SJSA1 (cell line): ENCODE measurements at regions not wholly inside any gene's neighbourhood (a gene's known extent, or its start where the extent isn't known, plus 50 kb on each side); places are given as distances from the start of the nearest gene placed in this dataset.

Experiments used
- DNase-seq, 2 experiments: peaks; one replicate each; pipeline ENCODE4 v3.0.0-alpha.2; 2015 to 2020; ENCODE audit warnings: low spot score in 2 of 2, low read depth in 1 of 2
- H3K27ac ChIP-seq: fragments of 250-450 bp; sonication (Bioruptor Pico); 2 replicates; pipeline ENCODE4 v1.5.1; 2020; ENCODE audit warnings: mild to moderate bottlenecking, moderate library complexity
- H3K27me3 ChIP-seq: fragments of 250-450 bp; sonication (Bioruptor Pico); replicated peaks from 2 replicates; pipeline ENCODE4 v1.5.1; 2020; ENCODE audit warnings: mild to moderate bottlenecking, moderate library complexity
- H3K36me3 ChIP-seq: fragments of 250-450 bp; sonication (Bioruptor Pico); 2 replicates; pipeline ENCODE4 v1.5.1; 2020; ENCODE audit warnings: mild to moderate bottlenecking
- H3K4me1 ChIP-seq: fragments of 250-450 bp; sonication (Bioruptor Pico); replicated peaks from 2 replicates; pipeline ENCODE4 v1.6.1; 2021; ENCODE audit warnings: mild to moderate bottlenecking
- H3K4me3 ChIP-seq: fragments of 250-450 bp; sonication (Bioruptor Pico); 2 replicates; pipeline ENCODE4 v1.5.1; 2020; ENCODE audit warnings: mild to moderate bottlenecking
- H3K9me3 ChIP-seq: fragments of 250-450 bp; sonication (Bioruptor Pico); replicated peaks from 2 replicates; pipeline ENCODE4 v1.5.1; 2020; ENCODE audit warnings: mild to moderate bottlenecking

DNA sequence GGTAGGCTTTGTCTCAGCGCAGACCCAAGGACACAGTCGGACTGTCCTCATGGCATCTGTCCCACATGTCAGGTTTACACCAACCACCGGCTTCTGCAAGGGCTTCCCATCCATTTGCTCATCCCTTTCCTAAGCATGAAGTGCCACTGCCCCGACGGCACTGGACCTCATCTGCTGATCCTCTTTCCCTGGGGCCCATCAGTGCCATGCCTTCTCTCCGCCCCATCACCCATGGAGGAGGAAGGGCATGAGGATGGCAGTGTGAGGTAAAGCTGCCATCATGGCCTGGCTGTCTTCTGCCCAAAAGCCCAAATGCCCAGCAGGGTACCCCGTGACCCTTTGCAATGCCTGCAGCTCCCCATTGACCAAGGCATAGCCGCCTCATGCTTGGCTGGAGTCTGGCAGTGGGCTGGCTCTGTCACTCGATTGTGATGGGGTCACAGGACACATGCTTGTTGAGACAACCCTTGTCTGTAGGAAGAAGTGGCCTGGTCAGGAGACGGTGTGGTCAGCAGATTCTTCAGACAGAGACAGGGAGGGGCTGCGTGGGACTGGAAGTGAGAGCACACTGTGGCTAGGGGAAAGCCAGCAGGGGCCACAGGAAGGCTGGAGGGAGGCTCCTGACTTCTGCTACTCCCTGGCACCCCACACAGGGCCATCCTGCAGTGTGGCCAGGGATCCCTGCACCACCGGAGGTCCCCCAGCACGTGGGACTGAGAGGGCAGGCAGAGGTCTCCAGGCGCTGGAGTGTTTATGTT lies 493.7 kb upstream of the HS6ST1 start:
- H3K27me3 ChIP-seq = peaks cover 4% of the 10 kb centered on the region; the same call in 1 of the 2 replicates
- H3K9me3 ChIP-seq = no peaks in the 10 kb centered on the region
- no peak for DNase-seq
- no peaks in the 10 kb centered on the region for H3K36me3 ChIP-seq
- no peak overlapping the region for H3K4me3 ChIP-seq
- no peak overlapping the region for H3K27ac ChIP-seq
- H3K4me1 ChIP-seq = no peaks in the 10 kb centered on the region

DNA sequence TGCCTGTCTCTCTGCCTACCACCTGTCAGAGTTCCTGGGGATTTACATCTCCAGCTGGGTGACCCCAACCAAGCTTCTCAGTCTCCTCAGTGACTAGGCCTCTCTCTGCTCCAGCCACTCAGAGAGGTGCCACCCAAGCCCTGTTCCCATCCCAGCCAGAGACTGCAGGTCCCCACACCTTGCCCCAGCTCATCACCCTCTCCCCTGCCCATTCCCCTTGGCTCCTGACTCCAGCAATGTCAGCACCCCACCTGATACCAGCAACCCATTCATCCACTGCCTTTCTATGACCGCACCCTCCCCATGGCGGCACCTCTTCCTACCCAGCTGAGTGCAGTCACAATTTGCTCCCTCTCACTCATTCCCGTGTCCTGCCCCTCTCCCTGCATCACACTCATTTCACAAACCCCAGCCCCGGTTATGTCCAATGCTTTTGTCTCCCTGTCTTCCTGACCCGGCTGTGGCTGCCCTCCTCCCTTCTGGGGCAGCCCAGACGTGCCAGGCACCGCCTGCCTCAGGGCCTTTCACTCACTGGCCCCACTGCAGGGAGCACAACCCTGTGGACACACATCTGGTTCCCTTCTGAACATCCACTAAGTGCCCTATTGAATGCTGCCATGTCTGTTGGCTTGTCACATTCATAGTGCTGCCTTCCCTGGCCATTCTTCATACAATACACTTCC lies 494.8 kb upstream of the HS6ST1 start:
- no peak overlapping the region for H3K4me3 ChIP-seq
- H3K27ac ChIP-seq = no peak overlapping the region
- peaks cover 4% of the 10 kb centered on the region; the same call in 1 of the 2 replicates for H3K27me3 ChIP-seq
- H3K36me3 ChIP-seq = no peaks in the 10 kb centered on the region
- no peak for DNase-seq
- no peaks in the 10 kb centered on the region for H3K9me3 ChIP-seq
- no peaks in the 10 kb centered on the region for H3K4me1 ChIP-seq

DNA sequence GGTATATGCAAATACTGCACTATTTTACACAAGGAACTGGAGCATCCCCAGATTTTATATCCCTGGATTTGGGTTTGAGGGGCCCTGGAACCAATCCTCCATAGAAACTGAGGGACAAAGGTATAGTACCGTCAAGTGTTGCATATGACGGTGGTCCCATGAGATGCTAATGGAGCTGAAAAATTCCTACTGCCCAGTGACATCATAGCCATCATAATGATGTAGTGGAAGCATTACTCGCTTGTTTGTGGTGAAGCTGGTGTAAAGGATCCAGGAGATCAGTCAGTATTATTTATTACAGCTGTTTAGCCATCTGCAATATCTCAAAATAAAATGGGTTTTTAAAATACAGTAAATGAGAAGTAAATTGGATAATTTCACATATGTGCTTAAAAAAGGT lies 496.6 kb upstream of the HS6ST1 start:
- no peak for DNase-seq
- no peaks in the 10 kb centered on the region for H3K36me3 ChIP-seq
- H3K27me3 ChIP-seq = peaks cover 4% of the 10 kb centered on the region; the same call in 1 of the 2 replicates
- H3K4me1 ChIP-seq = no peaks in the 10 kb centered on the region
- H3K9me3 ChIP-seq = no peaks in the 10 kb centered on the region
- H3K4me3 ChIP-seq = no peak overlapping the region
- H3K27ac ChIP-seq = no peak overlapping the region

DNA sequence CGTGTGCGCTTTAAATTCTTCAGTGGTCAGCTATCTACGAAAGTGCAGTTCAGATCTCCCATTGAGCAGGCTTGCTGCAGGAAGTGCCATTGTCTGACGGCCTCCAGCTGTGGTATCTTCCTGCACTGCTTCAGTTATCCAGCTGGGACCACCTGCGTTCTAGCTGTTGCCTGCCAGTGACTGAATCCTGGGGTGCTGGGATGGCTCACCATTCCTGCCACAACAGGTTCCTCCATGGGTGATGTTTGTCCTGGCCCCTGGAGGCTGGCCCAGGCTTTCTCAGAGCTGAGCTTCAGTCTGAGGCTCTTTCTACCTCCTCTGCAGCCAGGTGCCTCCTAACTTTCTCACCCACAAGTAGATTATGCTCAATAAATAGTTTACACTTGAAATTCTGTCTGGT lies 498.5 kb upstream of the HS6ST1 start:
- no peak for DNase-seq
- Histone ChIP-seq H3K4me3 (no peak overlapping the region), H3K4me1 (no peaks in the 10 kb centered on the region), H3K27ac (no peak overlapping the region), H3K27me3 (peaks cover 4% of the 10 kb centered on the region; the same call in 1 of the 2 replicates), H3K9me3 (no peaks in the 10 kb centered on the region), H3K36me3 (no peaks in the 10 kb centered on the region)

DNA sequence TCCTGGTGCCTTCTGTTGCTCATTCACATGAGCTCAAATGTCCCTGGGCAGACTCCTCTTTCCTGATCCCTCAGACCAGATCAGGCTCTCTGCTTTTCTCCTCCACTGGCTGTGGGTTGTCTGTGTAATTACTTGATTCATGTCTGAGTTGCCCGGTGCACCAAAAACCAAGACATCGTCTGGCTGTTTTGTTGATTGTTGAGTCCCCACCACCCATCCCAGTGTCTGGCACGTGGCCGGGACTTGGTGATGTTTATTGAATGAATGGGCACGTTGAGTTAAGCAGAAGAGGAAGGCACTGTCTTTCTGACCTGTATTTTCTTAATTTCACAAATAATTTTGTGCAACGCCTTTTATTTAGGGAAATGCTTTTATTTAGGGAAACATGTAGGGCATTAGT lies 499.1 kb upstream of the HS6ST1 start:
- Histone ChIP-seq H3K9me3 (no peaks in the 10 kb centered on the region), H3K4me1 (no peaks in the 10 kb centered on the region), H3K27ac (no peak overlapping the region), H3K36me3 (no peaks in the 10 kb centered on the region), H3K27me3 (peaks cover 7% of the 10 kb centered on the region; the same call in 1 of the 2 replicates), H3K4me3 (no peak overlapping the region)
- DNase-seq = no peak

DNA sequence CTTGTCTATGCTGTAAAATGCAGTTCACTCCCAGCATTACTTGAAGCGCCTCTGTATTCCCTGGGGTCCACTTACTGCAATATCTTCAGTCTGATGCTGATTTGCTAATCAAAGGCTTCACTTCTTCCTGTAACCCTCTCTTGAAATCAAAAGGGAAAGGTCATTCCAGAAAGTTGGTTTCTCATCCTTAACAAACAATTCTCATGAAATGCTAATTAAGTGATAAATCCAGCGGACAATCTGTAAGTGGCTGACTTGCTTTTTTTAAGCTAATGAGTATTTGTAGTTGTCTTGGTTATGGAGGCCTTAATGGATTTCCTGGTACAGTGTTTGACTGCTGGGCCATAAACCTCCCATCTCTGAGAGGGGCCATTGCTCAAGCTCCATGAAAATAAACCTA lies 499.6 kb upstream of the HS6ST1 start:
- Histone ChIP-seq H3K27me3 (peaks cover 8% of the 10 kb centered on the region; the same call in 1 of the 2 replicates), H3K36me3 (no peaks in the 10 kb centered on the region), H3K9me3 (no peaks in the 10 kb centered on the region), H3K4me1 (no peaks in the 10 kb centered on the region), H3K4me3 (no peak overlapping the region), H3K27ac (no peak overlapping the region)
- DNase-seq = no peak

DNA sequence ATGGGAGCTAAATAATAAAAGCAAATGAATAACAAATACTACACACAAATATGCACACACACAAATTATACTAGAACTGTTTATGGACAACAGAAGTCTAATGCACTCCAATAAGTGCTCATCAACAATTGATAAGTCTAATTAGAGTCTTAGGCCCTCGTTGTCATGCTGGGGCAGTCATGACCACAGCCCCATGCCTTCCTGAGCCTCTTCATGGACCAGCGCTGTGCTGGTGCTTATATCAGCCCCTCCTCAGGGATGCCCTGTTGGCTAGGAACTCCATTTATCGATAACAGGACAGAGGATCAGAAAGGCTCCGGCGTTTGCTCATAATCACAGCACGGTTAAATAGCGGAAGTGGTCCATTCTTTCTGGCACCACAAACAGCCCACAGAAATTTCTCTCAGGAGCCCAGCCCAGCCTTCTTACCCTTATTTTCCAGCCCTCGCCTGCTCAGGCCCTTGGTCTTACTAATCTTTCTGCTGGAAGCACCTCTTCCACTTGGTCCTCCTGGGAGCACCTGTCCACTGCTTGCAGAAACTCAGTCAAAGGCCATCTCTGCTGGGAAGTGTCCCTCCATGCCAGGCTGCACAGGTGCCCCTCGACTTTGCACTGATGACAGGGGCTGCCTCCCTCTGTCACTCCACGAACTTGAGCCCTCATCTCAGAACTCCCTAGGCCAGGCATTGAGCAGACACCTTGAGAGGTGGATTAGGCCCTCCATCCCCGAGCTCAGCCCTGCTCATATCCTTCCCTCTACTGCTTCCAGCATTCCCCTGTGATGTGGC lies 500.2 kb upstream of the HS6ST1 start:
- Histone ChIP-seq H3K36me3 (no peaks in the 10 kb centered on the region), H3K4me1 (no peaks in the 10 kb centered on the region), H3K9me3 (no peaks in the 10 kb centered on the region), H3K27ac (no peak overlapping the region), H3K27me3 (peaks cover 8% of the 10 kb centered on the region; the same call in 1 of the 2 replicates), H3K4me3 (no peak overlapping the region)
- DNase-seq = no peak

DNA sequence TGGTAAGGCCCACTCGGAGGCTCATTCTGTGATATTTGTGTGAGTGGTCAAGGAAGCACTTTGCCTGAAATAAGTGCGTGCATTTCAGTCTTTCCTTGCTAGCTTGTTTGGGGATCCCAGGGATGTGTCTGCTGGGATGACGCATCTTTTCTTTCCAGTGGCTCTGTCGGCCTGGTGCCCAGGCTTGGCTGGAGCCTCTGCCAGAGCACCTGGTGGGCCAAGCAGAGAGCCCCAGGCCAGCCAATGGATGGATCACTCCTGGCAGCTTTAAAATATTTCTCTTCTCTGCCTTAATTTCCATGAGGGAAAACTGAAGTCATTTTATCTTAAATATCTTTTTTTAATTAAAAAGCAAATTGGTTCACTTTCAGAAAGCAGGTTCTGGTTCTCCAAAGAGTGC lies 501.8 kb upstream of the HS6ST1 start:
- Histone ChIP-seq H3K4me1 (no peaks in the 10 kb centered on the region), H3K27ac (no peak overlapping the region), H3K4me3 (no peak overlapping the region), H3K27me3 (peaks cover 4% of the 10 kb centered on the region; the same call in 1 of the 2 replicates), H3K9me3 (no peaks in the 10 kb centered on the region), H3K36me3 (no peaks in the 10 kb centered on the region)
- DNase-seq = no peak

DNA sequence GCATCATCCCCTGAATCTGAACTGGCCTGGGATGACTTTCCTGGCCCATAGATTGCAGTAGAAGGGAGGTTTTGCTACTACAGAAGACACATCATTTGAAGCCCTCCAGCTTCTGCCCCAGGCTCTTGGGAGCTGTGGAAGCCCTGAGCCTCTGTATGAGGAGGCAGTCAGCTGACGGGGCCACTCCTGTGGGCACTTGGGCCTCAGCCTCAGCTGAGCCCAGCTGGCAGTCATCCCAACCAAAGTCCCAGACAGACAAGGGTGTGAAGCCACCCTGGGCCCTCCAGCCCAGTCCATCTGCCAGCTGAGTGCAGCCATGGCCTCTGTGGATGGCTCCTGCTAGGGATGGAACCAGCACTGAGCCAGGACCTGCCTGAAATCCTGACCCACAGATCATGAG lies 502.3 kb upstream of the HS6ST1 start:
- H3K27me3 ChIP-seq = peaks cover 4% of the 10 kb centered on the region; the same call in 1 of the 2 replicates
- H3K27ac ChIP-seq = no peak overlapping the region
- DNase-seq = no peak
- no peaks in the 10 kb centered on the region for H3K9me3 ChIP-seq
- no peak overlapping the region for H3K4me3 ChIP-seq
- no peaks in the 10 kb centered on the region for H3K36me3 ChIP-seq
- no peaks in the 10 kb centered on the region for H3K4me1 ChIP-seq

DNA sequence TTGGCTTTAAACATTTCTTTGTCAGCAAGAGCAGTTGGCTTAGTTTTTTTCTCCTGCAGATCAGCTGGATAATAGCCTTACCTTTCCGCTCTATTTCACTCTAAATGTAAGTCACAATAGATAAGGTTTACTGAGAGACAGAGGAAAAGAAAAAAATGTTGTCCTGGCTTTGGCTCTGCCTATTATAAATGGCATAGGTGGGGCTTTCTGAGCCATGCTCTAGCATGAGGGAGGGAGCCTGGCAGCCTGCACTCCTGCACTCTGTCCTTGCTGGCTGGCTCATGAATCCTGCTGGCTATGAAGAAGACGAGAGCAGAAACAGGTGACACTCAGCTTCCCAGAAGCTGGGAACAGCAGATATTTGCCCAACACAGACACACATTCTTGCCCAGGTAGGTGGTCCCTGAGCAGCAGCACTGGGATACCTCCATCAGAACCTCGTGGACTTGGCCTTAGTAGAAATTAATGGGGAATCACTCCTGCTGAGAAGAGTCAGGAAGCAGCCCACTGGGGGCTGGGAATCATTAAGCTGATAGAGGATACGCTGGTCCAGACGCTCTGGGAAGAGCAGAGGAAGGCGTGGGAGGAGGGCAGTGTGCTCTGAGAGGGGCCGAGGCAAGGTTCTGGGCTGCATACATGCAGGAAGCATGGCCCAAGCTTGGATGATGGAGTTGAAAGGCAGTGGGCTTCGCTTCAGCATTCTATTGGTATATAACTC lies 514.4 kb upstream of the HS6ST1 start:
- H3K4me1 ChIP-seq = no peaks in the 10 kb centered on the region
- DNase-seq = no peak
- H3K9me3 ChIP-seq = no peaks in the 10 kb centered on the region
- no peak overlapping the region for H3K4me3 ChIP-seq
- H3K36me3 ChIP-seq = no peaks in the 10 kb centered on the region
- peaks cover 8% of the 10 kb centered on the region; the same call in 1 of the 2 replicates for H3K27me3 ChIP-seq
- no peak overlapping the region for H3K27ac ChIP-seq

DNA sequence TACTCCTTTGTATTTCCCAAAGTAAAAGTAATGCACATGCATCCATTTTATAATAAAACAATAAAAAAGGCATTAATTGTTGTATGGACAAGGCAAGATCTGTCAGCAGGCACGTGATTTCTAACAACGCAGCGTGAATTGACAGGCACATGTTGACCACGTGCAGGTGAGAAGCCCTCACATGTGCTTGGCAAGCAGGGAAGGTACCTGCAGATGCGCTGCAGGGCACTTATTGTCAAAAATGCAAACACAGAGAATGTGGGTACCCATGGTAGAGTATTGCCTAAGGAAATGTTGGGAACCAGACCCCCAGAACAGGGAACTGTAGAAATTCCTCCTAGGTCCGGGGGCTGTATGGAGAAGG lies 515.0 kb upstream of the HS6ST1 start:
- Histone ChIP-seq H3K4me3 (no peak overlapping the region), H3K4me1 (no peaks in the 10 kb centered on the region), H3K27me3 (peaks cover 5% of the 10 kb centered on the region; the same call in 1 of the 2 replicates), H3K9me3 (no peaks in the 10 kb centered on the region), H3K27ac (no peak overlapping the region), H3K36me3 (no peaks in the 10 kb centered on the region)
- DNase-seq = no peak

DNA sequence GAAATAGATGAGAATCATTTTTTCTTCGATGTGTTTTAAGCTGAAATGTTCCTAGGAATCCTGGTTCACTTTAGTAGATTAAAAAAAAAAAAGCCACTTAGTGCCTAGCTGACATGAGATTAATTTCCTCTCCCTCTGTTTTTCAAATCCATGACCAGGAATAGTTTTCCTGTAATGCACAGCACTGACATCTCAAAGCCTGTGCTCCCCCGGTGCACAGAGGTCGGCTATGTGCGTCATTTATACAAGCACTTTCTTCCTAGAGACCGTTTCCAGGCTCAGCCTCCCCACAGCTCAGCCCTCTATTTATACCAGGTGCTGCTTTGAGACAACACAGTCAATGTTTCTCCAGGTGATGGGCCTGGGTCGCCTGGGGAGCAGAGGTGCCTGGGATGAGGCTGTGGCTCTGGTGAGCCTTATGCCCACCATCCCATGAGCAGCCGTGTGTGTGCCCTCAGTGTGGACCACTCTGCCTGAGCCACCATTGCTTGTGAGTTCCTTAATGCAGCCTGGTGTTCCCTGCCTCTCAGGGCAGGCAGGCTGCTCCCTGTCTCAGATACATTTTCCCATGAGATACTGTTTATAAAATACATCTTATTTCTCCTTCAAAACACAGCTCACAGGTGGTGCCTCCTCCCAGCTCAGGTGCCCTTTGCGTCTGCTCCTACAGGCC lies 515.7 kb upstream of the HS6ST1 start:
- Histone ChIP-seq H3K36me3 (no peaks in the 10 kb centered on the region), H3K4me3 (no peak overlapping the region), H3K27me3 (0 out of 2 replicates have a peak, but pooled peaks cover 3% of the 10 kb centered on the region), H3K4me1 (no peaks in the 10 kb centered on the region), H3K27ac (no peak overlapping the region), H3K9me3 (no peaks in the 10 kb centered on the region)
- DNase-seq = no peak

DNA sequence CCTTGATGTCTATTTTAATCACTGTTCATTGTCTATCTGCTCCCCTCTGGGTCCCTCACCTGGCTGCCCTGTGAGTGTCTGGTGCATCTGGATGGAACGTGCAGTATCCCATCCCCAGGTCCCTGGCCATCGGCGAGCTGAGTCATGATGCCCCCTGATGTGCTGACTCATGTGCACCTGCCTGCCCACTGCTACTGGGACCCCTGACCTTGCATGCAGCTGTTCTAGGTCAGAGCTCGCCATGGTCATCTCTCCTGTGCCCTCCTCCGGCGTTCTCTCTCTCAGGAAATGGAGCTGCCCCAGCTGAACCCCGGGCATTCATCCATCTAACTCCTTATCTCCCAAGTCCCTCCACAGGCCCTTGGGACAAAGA lies 516.2 kb upstream of the HS6ST1 start:
- Histone ChIP-seq H3K36me3 (no peaks in the 10 kb centered on the region), H3K27ac (no peak overlapping the region), H3K4me3 (no peak overlapping the region), H3K4me1 (no peaks in the 10 kb centered on the region), H3K27me3 (0 out of 2 replicates have a peak, but pooled peaks cover 3% of the 10 kb centered on the region), H3K9me3 (no peaks in the 10 kb centered on the region)
- no peak for DNase-seq
